Activated T-helper 2 cell treated with anti-CD3 and anti-CD28 coated beads, Interferon-gamma antibody, Interleukin-2, Interleukin-4, amounts not matched to agents 10 μg/mL and 5 μg/mL and 100 μg/mL, durations not matched to agents 14 hours and 24 hours and 36 hours (primary cell): ENCODE measurements at regions not wholly inside any gene's neighbourhood (a gene's known extent, or its start where the extent isn't known, plus 50 kb on each side); places are given as distances from the start of the nearest gene placed in this dataset.
"Not testable (repeated sequence)": the region's sequence is repeated elsewhere in the genome, so short reads cannot be mapped to it uniquely, and the experiment has no call there.

Source experiments
- DNase-seq: peaks from one replicate; pipeline ENCODE4 v3.0.0; 2021; ENCODE audit warnings: low spot score
- H3K27ac Mint-ChIP-seq: one replicate; pipeline ENCODE4 v1.8.0; 2021; ENCODE audit warnings: mixed read lengths
- H3K27me3 Mint-ChIP-seq: one replicate; pipeline ENCODE4 v1.8.0; 2021; ENCODE audit warnings: low read depth, mixed read lengths
- H3K36me3 Mint-ChIP-seq: one replicate; pipeline ENCODE4 v1.8.0; 2021; ENCODE audit warnings: low read depth, mixed read lengths
- H3K4me1 Mint-ChIP-seq: one replicate; pipeline ENCODE4 v1.8.0; 2021; ENCODE audit warnings: low read depth, mixed read lengths
- H3K4me3 Mint-ChIP-seq: one replicate; pipeline ENCODE4 v1.8.0; 2021; ENCODE audit warnings: low read depth, mild to moderate bottlenecking, moderate library complexity, mixed read lengths
- H3K9me3 Mint-ChIP-seq: one replicate; pipeline ENCODE4 v1.8.0; 2021; ENCODE audit warnings: mixed read lengths
- intact Hi-C: fragments of 100-400 bp; cut with micrococcal nuclease; formaldehyde crosslinking; loops from one replicate; pipeline ENCODE4 v1.15.1; 2023

- H3K9me3 Mint-ChIP-seq, DNase-seq, H3K27me3 Mint-ChIP-seq: not testable (repeated sequence)
- peak overlapping the region; percentile 54 for H3K4me3 Mint-ChIP-seq
- intact Hi-C loops: loop anchor here (10.0 kb wide), 1 partner anchor 327 kb away; no protein-coding TSS in a partner anchor
- H3K27ac Mint-ChIP-seq: peak overlapping the region; percentile 26
- H3K4me1 Mint-ChIP-seq: peaks cover 56% of the 10 kb centered on the region
- H3K36me3 Mint-ChIP-seq: peaks cover 16% of the 10 kb centered on the region
Measured at GRCh38 chr2:43141636-43142151, 84.7 kb downstream of the ZFP36L2 start.

GRCh38 chr2:43139996-43140621 lies 86.3 kb downstream of the ZFP36L2 start:
- Mint-ChIP-seq H3K27me3 (no peaks in the 10 kb centered on the region), H3K4me1 (peaks cover 66% of the 10 kb centered on the region), H3K27ac (peak overlapping the region; percentile 83), H3K36me3 (peaks cover 19% of the 10 kb centered on the region), H3K4me3 (peak overlapping the region; percentile 63), H3K9me3 (no peaks in the 10 kb centered on the region)
- intact Hi-C loops: loop anchor here (1.0 to 10.0 kb wide), 5 partner anchors 9 to 635 kb away; partner anchors contain the start of gene DYNC2LI1
- DNase-seq: peak; percentile 30

GRCh38 chr2:43139501-43139900 lies 86.9 kb downstream of the ZFP36L2 start:
- intact Hi-C loops: loop anchor here (1.0 to 10.0 kb wide), 2 partner anchors 8 to 635 kb away; partner anchors contain the start of gene DYNC2LI1
- no peaks in the 10 kb centered on the region for H3K27me3 Mint-ChIP-seq
- peaks cover 19% of the 10 kb centered on the region for H3K36me3 Mint-ChIP-seq
- H3K4me1 Mint-ChIP-seq: peaks cover 66% of the 10 kb centered on the region
- peak overlapping the region; percentile 63 for H3K4me3 Mint-ChIP-seq
- H3K27ac Mint-ChIP-seq: peak overlapping the region; percentile 83
- no peaks in the 10 kb centered on the region for H3K9me3 Mint-ChIP-seq
- no peak for DNase-seq

- Mint-ChIP-seq H3K9me3 (no peaks in the 10 kb centered on the region), H3K36me3 (peaks cover 19% of the 10 kb centered on the region), H3K27me3 (no peaks in the 10 kb centered on the region), H3K27ac (peak overlapping the region; percentile 64), H3K4me1 (peaks cover 71% of the 10 kb centered on the region), H3K4me3 (no peak overlapping the region)
- intact Hi-C loops: loop anchor here (10.0 kb wide), 1 partner anchor 636 kb away; the partner anchor contains the start of gene DYNC2LI1
- DNase-seq: no peak
Measured at GRCh38 chr2:43138441-43138840, 88.0 kb downstream of the ZFP36L2 start.

GRCh38 chr2:43136876-43137275 lies 89.5 kb downstream of the ZFP36L2 start:
- H3K36me3 Mint-ChIP-seq: peaks cover 17% of the 10 kb centered on the region
- peak overlapping the region; percentile 58 for H3K4me3 Mint-ChIP-seq
- H3K4me1 Mint-ChIP-seq: peaks cover 71% of the 10 kb centered on the region
- no peaks in the 10 kb centered on the region for H3K27me3 Mint-ChIP-seq
- H3K9me3 Mint-ChIP-seq: no peaks in the 10 kb centered on the region
- peak overlapping the region; percentile 94 for H3K27ac Mint-ChIP-seq
- intact Hi-C loops: loop anchor here (1.0 to 10.0 kb wide), 3 partner anchors 22 to 638 kb away; partner anchors contain the start of gene DYNC2LI1
- DNase-seq: peak; percentile 81

- peak overlapping the region; percentile 58 for H3K4me3 Mint-ChIP-seq
- H3K27me3 Mint-ChIP-seq: no peaks in the 10 kb centered on the region
- DNase-seq: no peak
- peak overlapping the region; percentile 94 for H3K27ac Mint-ChIP-seq
- H3K9me3 Mint-ChIP-seq: no peaks in the 10 kb centered on the region
- peaks cover 21% of the 10 kb centered on the region for H3K36me3 Mint-ChIP-seq
- intact Hi-C loops: loop anchor here (2.0 to 10.0 kb wide), 2 partner anchors 23 to 639 kb away; partner anchors contain the start of gene DYNC2LI1
- peaks cover 76% of the 10 kb centered on the region for H3K4me1 Mint-ChIP-seq
Measured at GRCh38 chr2:43136011-43136799, 90.2 kb downstream of the ZFP36L2 start.

- H3K4me1 Mint-ChIP-seq: peaks cover 82% of the 10 kb centered on the region
- peak overlapping the region; percentile 94 for H3K27ac Mint-ChIP-seq
- H3K27me3 Mint-ChIP-seq: no peaks in the 10 kb centered on the region
- H3K36me3 Mint-ChIP-seq: peaks cover 21% of the 10 kb centered on the region
- no peaks in the 10 kb centered on the region for H3K9me3 Mint-ChIP-seq
- intact Hi-C loops: loop anchor here (10.0 kb wide), 1 partner anchor 639 kb away; the partner anchor contains the start of gene DYNC2LI1
- peak overlapping the region; percentile 58 for H3K4me3 Mint-ChIP-seq
- DNase-seq: no peak
Measured at GRCh38 chr2:43135583-43135982, 90.8 kb downstream of the ZFP36L2 start.

- Mint-ChIP-seq H3K4me1 (peaks cover 82% of the 10 kb centered on the region), H3K27me3 (no peaks in the 10 kb centered on the region), H3K9me3 (no peaks in the 10 kb centered on the region), H3K27ac (peak overlapping the region; percentile 96), H3K36me3 (peaks cover 14% of the 10 kb centered on the region), H3K4me3 (no peak overlapping the region)
- intact Hi-C loops: loop anchor here (5.0 to 10.0 kb wide), 5 partner anchors 77 to 1033 kb away; partner anchors contain the start of genes DYNC2LI1 and PPM1B
- DNase-seq: no peak
Measured at GRCh38 chr2:43134571-43134889, 91.9 kb downstream of the ZFP36L2 start.

- H3K4me3 Mint-ChIP-seq: peak overlapping the region; percentile 49
- intact Hi-C loops: loop anchor here (5.0 to 10.0 kb wide), 5 partner anchors 77 to 1033 kb away; partner anchors contain the start of genes DYNC2LI1 and PPM1B
- DNase-seq: peak; percentile 73
- peaks cover 85% of the 10 kb centered on the region for H3K4me1 Mint-ChIP-seq
- H3K9me3 Mint-ChIP-seq: no peaks in the 10 kb centered on the region
- H3K36me3 Mint-ChIP-seq: peaks cover 12% of the 10 kb centered on the region
- H3K27me3 Mint-ChIP-seq: no peaks in the 10 kb centered on the region
- peak overlapping the region; percentile 96 for H3K27ac Mint-ChIP-seq
Measured at GRCh38 chr2:43133708-43134570, 92.5 kb downstream of the ZFP36L2 start.

GRCh38 chr2:43133336-43133707 lies 93.1 kb downstream of the ZFP36L2 start:
- intact Hi-C loops: loop anchor here (5.0 to 10.0 kb wide), 5 partner anchors 76 to 1034 kb away; partner anchors contain the start of genes DYNC2LI1 and PPM1B
- no peak overlapping the region for H3K4me3 Mint-ChIP-seq
- H3K4me1 Mint-ChIP-seq: peaks cover 86% of the 10 kb centered on the region
- no peaks in the 10 kb centered on the region for H3K27me3 Mint-ChIP-seq
- H3K9me3 Mint-ChIP-seq: no peaks in the 10 kb centered on the region
- H3K27ac Mint-ChIP-seq: peak overlapping the region; percentile 96
- H3K36me3 Mint-ChIP-seq: peaks cover 16% of the 10 kb centered on the region
- DNase-seq: no peak

- DNase-seq: no peak
- Mint-ChIP-seq H3K9me3 (no peaks in the 10 kb centered on the region), H3K4me3 (peak overlapping the region; percentile 32), H3K36me3 (peaks cover 19% of the 10 kb centered on the region), H3K27ac (peak overlapping the region; percentile 96), H3K27me3 (no peaks in the 10 kb centered on the region), H3K4me1 (peaks cover 88% of the 10 kb centered on the region)
- intact Hi-C loops: loop anchor here (5.0 to 10.0 kb wide), 5 partner anchors 75 to 1035 kb away; partner anchors contain the start of genes DYNC2LI1 and PPM1B
Measured at GRCh38 chr2:43132683-43133301, 93.6 kb downstream of the ZFP36L2 start.
